Stomach smooth muscle (tissue), 2 donors: ENCODE measurements at regions not wholly inside any gene's neighbourhood (a gene's known extent, or its start where the extent isn't known, plus 50 kb on each side); places are given as distances from the start of the nearest gene placed in this dataset.

Experiments used
- H3K27ac ChIP-seq: one replicate; pipeline ENCODE4 v1.7.0; 2013; ENCODE audit warnings: mild to moderate bottlenecking, low read length, inconsistent platforms
- H3K27me3 ChIP-seq, 2 donors: one replicate each; pipeline ENCODE4 v1.7.0; 2013; ENCODE audit warnings: low read length in 2 of 2; ENCODE audit not compliant: insufficient read depth in 2 of 2, control insufficient read depth in 1 of 2
- H3K36me3 ChIP-seq, 2 donors: one replicate each; pipeline ENCODE4 v1.7.0; 2013; ENCODE audit warnings: low read length in 2 of 2; ENCODE audit not compliant: control insufficient read depth in 2 of 2, insufficient read depth in 2 of 2
- H3K4me1 ChIP-seq: one replicate; pipeline ENCODE4 v1.7.0; 2013; ENCODE audit warnings: low read length; ENCODE audit not compliant: control insufficient read depth, insufficient read depth
- H3K4me3 ChIP-seq, 2 donors: one replicate each; pipeline ENCODE4 v1.7.0; 2013; ENCODE audit warnings: low read length in 2 of 2
- H3K9ac ChIP-seq, 2 donors: one replicate each; pipeline ENCODE4 v1.7.0; 2013; ENCODE audit warnings: low read length in 2 of 2, mild to moderate bottlenecking in 1 of 2
- H3K9me3 ChIP-seq, 2 donors: one replicate each; pipeline ENCODE4 v1.7.0; 2013; ENCODE audit warnings: low read length in 2 of 2; ENCODE audit not compliant: control insufficient read depth in 2 of 2
- donor health status: healthy.
- donor health status: Pancreatic carcinoma.

- peaks cover 16% of the 10 kb centered on the region for H3K4me1 ChIP-seq
- no peaks in the 10 kb centered on the region for H3K36me3 ChIP-seq
- no peak overlapping the region for H3K9ac ChIP-seq
- no peak overlapping the region for H3K27ac ChIP-seq
- no peaks in the 10 kb centered on the region for H3K27me3 ChIP-seq
- no peaks in the 10 kb centered on the region for H3K9me3 ChIP-seq
- H3K4me3 ChIP-seq = no peak overlapping the region
Observed at GRCh38 chr10:78448470-78448869, 414.8 kb downstream of the RPS24 start.

- Histone ChIP-seq H3K36me3 (no peaks in the 10 kb centered on the region), H3K27ac (no peak overlapping the region)
Observed at GRCh38 chr10:78448994-78449418, 415.3 kb downstream of the RPS24 start.

GRCh38 chr10:78449554-78449953 lies 415.9 kb downstream of the RPS24 start:
- Histone ChIP-seq H3K4me1 (peaks cover 13% of the 10 kb centered on the region), H3K36me3 (no peaks in the 10 kb centered on the region), H3K27me3 (no peaks in the 10 kb centered on the region), H3K9me3 (no peaks in the 10 kb centered on the region), H3K4me3 (no peak overlapping the region), H3K9ac (no peak overlapping the region), H3K27ac (no peak overlapping the region)

More at GRCh38 chr10:78448994-78449418, 415.3 kb downstream of the RPS24 start:
- Histone ChIP-seq H3K27me3 (no peaks in the 10 kb centered on the region), H3K4me1 (peaks cover 13% of the 10 kb centered on the region), H3K4me3 (no peak overlapping the region), H3K9ac (no peak overlapping the region), H3K9me3 (no peaks in the 10 kb centered on the region)

- H3K9ac ChIP-seq = no peak overlapping the region
- H3K9me3 ChIP-seq = no peaks in the 10 kb centered on the region
Observed at GRCh38 chr10:78450239-78450638, 416.6 kb downstream of the RPS24 start.

GRCh38 chr10:78450807-78451485 lies 417.3 kb downstream of the RPS24 start:
- no peak overlapping the region for H3K9ac ChIP-seq

More at GRCh38 chr10:78450239-78450638, 416.6 kb downstream of the RPS24 start:
- Histone ChIP-seq H3K36me3 (no peaks in the 10 kb centered on the region), H3K27ac (no peak overlapping the region), H3K4me1 (peaks cover 17% of the 10 kb centered on the region), H3K4me3 (no peak overlapping the region), H3K27me3 (no peaks in the 10 kb centered on the region)

GRCh38 chr10:78451592-78451991 lies 417.9 kb downstream of the RPS24 start:
- Histone ChIP-seq H3K9me3 (no peaks in the 10 kb centered on the region), H3K27me3 (no peaks in the 10 kb centered on the region), H3K27ac (no peak overlapping the region), H3K36me3 (no peaks in the 10 kb centered on the region), H3K9ac (no peak overlapping the region), H3K4me1 (peaks cover 25% of the 10 kb centered on the region), H3K4me3 (no peak overlapping the region)

More at GRCh38 chr10:78450807-78451485, 417.3 kb downstream of the RPS24 start:
- H3K9me3 ChIP-seq = no peaks in the 10 kb centered on the region
- H3K4me1 ChIP-seq = peaks cover 24% of the 10 kb centered on the region
- no peaks in the 10 kb centered on the region for H3K36me3 ChIP-seq
- no peak overlapping the region for H3K27ac ChIP-seq
- no peaks in the 10 kb centered on the region for H3K27me3 ChIP-seq
- no peak overlapping the region for H3K4me3 ChIP-seq

- Histone ChIP-seq H3K9me3 (no peaks in the 10 kb centered on the region), H3K27me3 (no peaks in the 10 kb centered on the region), H3K36me3 (no peaks in the 10 kb centered on the region), H3K9ac (no peak overlapping the region), H3K4me1 (peaks cover 25% of the 10 kb centered on the region), H3K4me3 (no peak overlapping the region), H3K27ac (no peak overlapping the region)
Observed at GRCh38 chr10:78454123-78454645, 420.5 kb downstream of the RPS24 start.

- Histone ChIP-seq H3K27ac (no peak overlapping the region), H3K27me3 (no peaks in the 10 kb centered on the region), H3K4me1 (peaks cover 25% of the 10 kb centered on the region), H3K36me3 (no peaks in the 10 kb centered on the region), H3K9ac (no peak overlapping the region), H3K9me3 (no peaks in the 10 kb centered on the region), H3K4me3 (no peak overlapping the region)
Observed at GRCh38 chr10:78455236-78455635, 421.6 kb downstream of the RPS24 start.

GRCh38 chr10:78455811-78456210 lies 422.1 kb downstream of the RPS24 start:
- Histone ChIP-seq H3K4me3 (no peak overlapping the region), H3K36me3 (no peaks in the 10 kb centered on the region), H3K27ac (no peak overlapping the region), H3K9me3 (no peaks in the 10 kb centered on the region), H3K4me1 (peaks cover 24% of the 10 kb centered on the region), H3K27me3 (no peaks in the 10 kb centered on the region), H3K9ac (no peak overlapping the region)

- Histone ChIP-seq H3K9ac (no peak overlapping the region), H3K36me3 (no peaks in the 10 kb centered on the region), H3K27ac (no peak overlapping the region), H3K4me3 (no peak overlapping the region), H3K9me3 (no peaks in the 10 kb centered on the region), H3K4me1 (peaks cover 14% of the 10 kb centered on the region), H3K27me3 (no peaks in the 10 kb centered on the region)
Observed at GRCh38 chr10:78456649-78457400, 423.2 kb downstream of the RPS24 start.
